ENCODE measurements at regions not wholly inside any gene's neighbourhood (a gene's known extent, or its start where the extent isn't known, plus 50 kb on each side); places are given as distances from the start of the nearest gene placed in this dataset.

DNA sequence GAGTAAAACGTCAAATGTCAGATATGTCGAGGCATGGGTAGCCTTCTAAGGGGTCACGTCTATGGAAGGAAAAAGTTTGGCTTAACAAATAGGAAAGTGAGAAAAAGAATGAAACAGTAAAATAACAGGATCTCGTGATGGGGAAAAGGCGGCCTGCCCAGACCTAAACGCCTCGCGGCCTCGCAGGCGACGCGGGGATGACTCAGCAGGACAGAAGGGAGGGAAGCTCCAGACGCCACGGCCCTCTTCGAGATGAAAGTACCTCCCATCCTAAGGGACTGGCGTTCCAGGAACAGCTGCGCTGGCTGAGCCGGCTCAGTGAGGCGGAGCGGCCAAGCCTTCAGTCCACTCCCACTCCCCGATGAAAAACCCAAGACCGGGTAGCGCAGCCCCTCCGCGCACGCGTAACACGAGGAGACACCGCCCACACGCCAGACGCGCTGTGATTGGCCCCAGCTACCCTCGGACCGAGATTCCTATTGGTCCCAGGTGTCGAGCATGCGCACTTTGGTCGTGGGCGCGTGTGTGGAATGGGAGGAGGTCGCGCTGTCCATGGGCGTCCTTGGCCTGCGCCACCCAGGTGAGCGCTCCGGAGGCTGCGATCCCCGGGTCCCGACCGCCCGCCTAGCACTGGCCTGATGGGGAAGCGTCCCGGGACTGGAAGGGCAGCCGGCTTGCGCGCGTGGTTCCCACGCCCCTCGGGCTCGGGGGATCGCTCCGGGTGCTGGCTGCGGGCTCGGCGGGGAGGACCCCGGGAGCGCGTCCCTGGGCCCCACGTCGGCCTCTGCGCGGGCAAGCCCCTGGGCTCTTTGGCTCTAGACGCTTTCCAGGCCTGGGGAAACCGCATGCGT, 588.5 kb downstream of the MTRR start:
- TF ChIP-seq, protein P1, sequence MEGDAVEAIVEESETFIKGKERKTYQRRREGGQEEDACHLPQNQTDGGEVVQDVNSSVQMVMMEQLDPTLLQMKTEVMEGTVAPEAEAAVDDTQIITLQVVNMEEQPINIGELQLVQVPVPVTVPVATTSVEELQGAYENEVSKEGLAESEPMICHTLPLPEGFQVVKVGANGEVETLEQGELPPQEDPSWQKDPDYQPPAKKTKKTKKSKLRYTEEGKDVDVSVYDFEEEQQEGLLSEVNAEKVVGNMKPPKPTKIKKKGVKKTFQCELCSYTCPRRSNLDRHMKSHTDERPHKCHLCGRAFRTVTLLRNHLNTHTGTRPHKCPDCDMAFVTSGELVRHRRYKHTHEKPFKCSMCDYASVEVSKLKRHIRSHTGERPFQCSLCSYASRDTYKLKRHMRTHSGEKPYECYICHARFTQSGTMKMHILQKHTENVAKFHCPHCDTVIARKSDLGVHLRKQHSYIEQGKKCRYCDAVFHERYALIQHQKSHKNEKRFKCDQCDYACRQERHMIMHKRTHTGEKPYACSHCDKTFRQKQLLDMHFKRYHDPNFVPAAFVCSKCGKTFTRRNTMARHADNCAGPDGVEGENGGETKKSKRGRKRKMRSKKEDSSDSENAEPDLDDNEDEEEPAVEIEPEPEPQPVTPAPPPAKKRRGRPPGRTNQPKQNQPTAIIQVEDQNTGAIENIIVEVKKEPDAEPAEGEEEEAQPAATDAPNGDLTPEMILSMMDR (IDR thresholded peaks at IDR 0.05; ENCODE audit: low read length, missing control alignments) = no peak
- H3K4me3 ChIP-seq (replicated peaks; ENCODE audit: low read depth, low read length) = peak overlapping the region; percentile 79
- peak; percentile 99 for DNase-seq (ENCODE audit: low read depth)

DNA sequence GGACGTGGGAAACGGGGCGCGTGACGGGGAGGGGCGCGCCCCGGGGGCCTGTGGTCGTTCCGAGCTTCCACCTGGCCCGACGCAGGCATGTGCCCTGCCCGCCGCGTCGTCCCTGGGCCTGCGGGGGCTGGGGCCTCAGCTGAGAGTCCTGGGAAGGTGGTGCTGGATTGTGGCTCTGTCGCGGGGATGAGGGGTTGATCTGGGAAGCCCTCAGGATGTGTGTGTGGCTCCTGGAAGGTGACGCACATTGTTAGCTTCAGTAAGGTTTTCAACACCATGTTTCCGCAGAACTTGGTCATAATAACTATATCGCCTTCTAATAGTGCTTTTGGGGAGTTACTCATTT, 589.1 kb downstream of the MTRR start:
- DNase-seq (ENCODE audit: low read depth) = peak; percentile 46
- TF ChIP-seq, protein P1 (IDR thresholded peaks at IDR 0.05; ENCODE audit: low read length, missing control alignments) = no peak

DNA sequence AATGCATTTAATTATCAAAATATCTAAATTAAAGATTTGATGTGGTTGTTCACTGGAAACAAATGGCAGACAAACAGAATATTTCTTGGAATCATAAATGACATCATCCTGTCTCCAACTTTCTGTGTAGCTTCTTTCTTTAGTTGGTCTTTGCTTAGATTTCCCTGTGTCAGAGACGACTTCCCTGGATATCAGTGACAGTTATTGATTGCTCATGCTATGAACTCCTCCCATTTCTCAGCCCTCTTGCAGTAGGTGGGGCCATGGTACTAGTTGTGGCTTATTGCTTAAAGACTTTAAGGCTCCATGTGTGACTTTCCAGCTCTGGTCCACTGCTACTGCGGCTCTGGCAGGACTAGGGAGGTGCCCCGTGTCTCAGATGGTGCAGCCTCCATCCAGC, 592.6 kb downstream of the MTRR start:
- H3K4me3 ChIP-seq (replicated peaks; ENCODE audit: low read depth, low read length) = no peak overlapping the region
- TF ChIP-seq, protein P1 (IDR thresholded peaks at IDR 0.05; ENCODE audit: low read length, missing control alignments) = no peak
- DNase-seq (ENCODE audit: low read depth) = no peak

More for the DNA sequence above, 589.1 kb downstream of the MTRR start:
- H3K4me3 ChIP-seq (replicated peaks; ENCODE audit: low read depth, low read length) = peak overlapping the region; percentile 79

DNA sequence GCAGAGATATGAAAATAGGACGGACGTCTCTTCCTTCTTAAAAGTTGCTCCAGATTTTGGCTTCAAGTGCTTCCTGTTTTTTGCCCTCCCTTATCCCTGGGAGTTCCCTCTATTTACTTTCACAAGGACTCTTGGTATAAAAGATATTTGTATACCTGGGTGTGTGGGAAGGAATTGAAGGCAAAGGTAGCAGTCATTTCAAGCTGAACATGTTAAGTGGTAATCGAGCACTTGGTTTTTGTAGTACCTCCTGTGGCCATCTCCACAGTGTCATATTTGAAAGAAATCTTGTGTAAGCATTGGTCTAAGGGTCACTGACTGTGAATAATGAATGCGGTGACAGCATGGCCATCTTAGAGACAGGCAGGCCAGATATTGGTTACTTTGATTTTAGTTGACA, 593.6 kb downstream of the MTRR start:
- no peak for DNase-seq (ENCODE audit: low read depth)
- H3K4me3 ChIP-seq (replicated peaks; ENCODE audit: low read depth, low read length) = no peak overlapping the region
- TF ChIP-seq, protein P1 (IDR thresholded peaks at IDR 0.05; ENCODE audit: low read length, missing control alignments) = no peak

DNA sequence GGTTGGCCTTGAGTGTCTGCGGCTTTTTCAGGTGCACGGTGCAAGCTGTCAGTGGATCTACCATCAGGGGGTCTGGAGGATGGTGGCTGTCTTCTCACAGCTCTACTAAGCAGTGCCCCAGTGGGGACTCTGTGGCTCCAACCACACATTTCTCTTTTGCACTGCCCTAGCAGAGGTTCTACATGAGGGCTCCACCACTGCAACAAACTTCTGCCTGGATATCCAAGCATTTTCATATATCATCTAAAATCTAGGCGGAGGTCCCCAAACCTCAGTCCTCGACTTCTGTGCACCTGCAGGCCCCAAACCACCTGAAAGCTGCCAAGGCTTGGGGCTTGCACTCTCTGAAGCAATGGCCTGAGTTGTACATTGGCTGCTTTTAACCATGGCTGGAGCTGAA, 601.5 kb downstream of the MTRR start:
- no peak for DNase-seq (ENCODE audit: low read depth)
- TF ChIP-seq, protein P1 (IDR thresholded peaks at IDR 0.05; ENCODE audit: low read length, missing control alignments) = no peak
- no peak overlapping the region for H3K4me3 ChIP-seq (replicated peaks; ENCODE audit: low read depth, low read length)

DNA sequence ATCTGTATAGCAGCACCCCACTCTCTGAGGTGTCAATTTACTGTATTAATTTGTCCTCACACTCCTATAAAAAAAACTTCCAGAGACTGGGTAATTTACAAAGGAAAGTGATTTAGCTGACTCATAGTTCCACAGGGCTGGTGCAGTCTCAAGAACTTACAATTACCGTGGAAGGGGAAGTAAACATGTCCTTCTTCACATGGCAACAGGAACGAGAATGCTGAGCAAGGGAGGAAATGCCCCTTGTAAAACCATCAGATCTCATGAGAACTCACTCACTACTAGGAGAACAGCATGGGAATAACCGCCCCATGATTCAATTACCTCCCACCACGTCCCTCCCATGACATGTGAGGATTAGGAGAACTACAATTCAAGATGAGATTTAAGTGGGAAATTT, 602.6 kb downstream of the MTRR start:
- TF ChIP-seq, protein P1 (IDR thresholded peaks at IDR 0.05; ENCODE audit: low read length, missing control alignments) = no peak
- no peak for DNase-seq (ENCODE audit: low read depth)

DNA sequence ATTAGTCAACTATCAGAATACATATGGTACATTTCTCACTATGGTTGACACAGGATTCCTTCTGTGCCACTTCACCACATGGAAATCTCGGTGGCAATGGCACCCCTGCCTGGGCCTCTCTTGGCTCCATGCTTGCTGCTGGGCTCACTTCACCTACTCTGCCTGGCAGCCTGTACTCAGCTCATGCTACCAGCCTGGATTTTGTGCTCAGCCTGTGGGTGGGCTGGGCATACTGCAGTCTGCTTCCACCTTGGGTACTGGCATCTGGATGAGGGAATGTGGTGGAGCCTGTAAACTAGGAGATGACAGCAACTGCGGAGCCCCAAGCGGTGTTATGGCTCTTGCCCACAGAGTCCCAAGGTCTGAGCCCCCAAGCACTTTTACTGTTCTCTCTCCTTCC, 604.1 kb downstream of the MTRR start:
- no peak overlapping the region for H3K4me3 ChIP-seq (replicated peaks; ENCODE audit: low read depth, low read length)
- TF ChIP-seq, protein P1 (IDR thresholded peaks at IDR 0.05; ENCODE audit: low read length, missing control alignments) = no peak
- DNase-seq (ENCODE audit: low read depth) = no peak

More for the DNA sequence above, 602.6 kb downstream of the MTRR start:
- no peak overlapping the region for H3K4me3 ChIP-seq (replicated peaks; ENCODE audit: low read depth, low read length)

Measured in fibroblast of pulmonary artery (primary cell).